Stomach (tissue), 4 donors: ENCODE measurements at regions not wholly inside any gene's neighbourhood (a gene's known extent, or its start where the extent isn't known, plus 50 kb on each side); places are given as distances from the start of the nearest gene placed in this dataset.

ENCODE experiments used
- EP300 ChIP-seq: sonication (generic); formaldehyde crosslinking; IDR thresholded peaks from one replicate; pipeline ENCODE4 v1.6.1; 2017; ENCODE audit warnings: antibody characterized with exemption
- POLR2A ChIP-seq, 4 donors: fragments of 450-650 bp; IDR thresholded peaks; one replicate each; pipeline ENCODE4 v1.6.1; 2016; ENCODE audit warnings: antibody characterized with exemption in 4 of 4, control low read depth in 2 of 4, mild to moderate bottlenecking in 1 of 4, moderate library complexity in 1 of 4

- TF ChIP-seq EP300, result no peak
- TF ChIP-seq POLR2A (IDR thresholded peaks at IDR 0.05), result no peak
Measured at GRCh38 chr13:44169018-44169911, 204.4 kb upstream of the SERP2 start.
